ENCODE measurements at regions not wholly inside any gene's neighbourhood (a gene's known extent, or its start where the extent isn't known, plus 50 kb on each side); places are given as distances from the start of the nearest gene placed in this dataset.

DNA sequence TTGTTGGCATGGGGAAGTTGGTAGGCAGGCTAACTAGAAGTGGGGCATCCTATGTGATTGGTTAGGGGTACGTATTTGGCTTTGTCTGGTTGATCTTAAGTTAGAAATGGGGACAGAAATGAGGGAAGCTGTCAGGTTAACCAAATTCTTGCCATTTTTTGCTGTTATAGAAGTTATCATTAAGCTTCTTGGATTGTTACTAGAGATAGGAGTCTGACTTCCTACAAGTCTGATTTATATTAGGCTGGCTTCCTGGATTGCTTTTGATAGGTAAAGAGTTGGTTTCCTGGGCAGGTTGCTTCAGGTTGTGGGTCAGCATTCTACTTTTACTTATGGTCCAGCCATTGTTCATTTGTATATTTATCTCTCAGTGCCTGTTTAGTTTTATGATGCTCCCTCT lies 216.9 kb downstream of the TLE4 start:
- DNase-seq (ENCODE audit: extremely low read depth, low read depth) = no peak
- TF ChIP-seq, protein P1, sequence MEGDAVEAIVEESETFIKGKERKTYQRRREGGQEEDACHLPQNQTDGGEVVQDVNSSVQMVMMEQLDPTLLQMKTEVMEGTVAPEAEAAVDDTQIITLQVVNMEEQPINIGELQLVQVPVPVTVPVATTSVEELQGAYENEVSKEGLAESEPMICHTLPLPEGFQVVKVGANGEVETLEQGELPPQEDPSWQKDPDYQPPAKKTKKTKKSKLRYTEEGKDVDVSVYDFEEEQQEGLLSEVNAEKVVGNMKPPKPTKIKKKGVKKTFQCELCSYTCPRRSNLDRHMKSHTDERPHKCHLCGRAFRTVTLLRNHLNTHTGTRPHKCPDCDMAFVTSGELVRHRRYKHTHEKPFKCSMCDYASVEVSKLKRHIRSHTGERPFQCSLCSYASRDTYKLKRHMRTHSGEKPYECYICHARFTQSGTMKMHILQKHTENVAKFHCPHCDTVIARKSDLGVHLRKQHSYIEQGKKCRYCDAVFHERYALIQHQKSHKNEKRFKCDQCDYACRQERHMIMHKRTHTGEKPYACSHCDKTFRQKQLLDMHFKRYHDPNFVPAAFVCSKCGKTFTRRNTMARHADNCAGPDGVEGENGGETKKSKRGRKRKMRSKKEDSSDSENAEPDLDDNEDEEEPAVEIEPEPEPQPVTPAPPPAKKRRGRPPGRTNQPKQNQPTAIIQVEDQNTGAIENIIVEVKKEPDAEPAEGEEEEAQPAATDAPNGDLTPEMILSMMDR (IDR thresholded peaks at IDR 0.05; ENCODE audit: low read depth, low read length) = no peak

DNA sequence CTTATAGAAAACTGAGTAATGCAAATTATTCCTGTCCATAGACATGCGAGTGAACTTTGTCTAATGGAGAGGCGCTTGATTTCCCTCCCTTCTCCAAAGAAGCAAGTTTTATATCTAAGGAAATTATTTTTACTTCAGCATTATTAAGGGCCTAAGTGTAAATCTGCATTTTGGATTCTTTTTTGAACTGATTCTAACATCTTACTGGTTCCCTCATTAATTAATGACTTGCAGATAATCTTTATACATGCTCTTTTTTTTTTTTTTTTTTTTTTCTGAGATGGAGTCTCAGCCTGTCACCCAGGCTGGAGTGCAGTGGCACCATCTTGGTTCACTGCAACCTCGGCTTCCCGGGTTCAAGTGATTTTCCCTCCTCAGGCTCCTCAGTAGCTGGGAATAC lies 209.5 kb downstream of the TLE4 start:
- TF ChIP-seq, protein P1 (IDR thresholded peaks at IDR 0.05; ENCODE audit: low read depth, low read length) = no peak
- DNase-seq (ENCODE audit: extremely low read depth, low read depth) = no peak

DNA sequence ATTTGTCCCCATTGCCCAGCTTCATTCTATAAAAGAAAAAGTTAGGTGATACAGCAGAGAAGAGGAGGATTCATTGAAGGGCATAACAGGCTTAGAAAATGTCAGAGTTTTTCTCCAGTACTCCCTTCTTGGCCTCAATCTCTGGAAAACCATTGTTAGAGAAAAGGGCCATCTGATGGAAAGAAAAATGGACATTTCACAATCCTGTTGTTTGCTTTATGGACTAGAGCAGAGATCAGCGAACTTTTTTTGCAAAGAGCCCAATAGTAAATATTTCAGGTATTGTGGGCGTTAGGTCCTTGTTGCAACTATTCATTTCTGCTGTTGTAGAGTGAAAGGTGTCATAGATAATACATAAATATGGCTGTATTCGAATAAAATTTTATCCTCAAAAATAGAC lies 208.8 kb downstream of the TLE4 start:
- DNase-seq (ENCODE audit: extremely low read depth, low read depth) = no peak
- TF ChIP-seq, protein P1 (IDR thresholded peaks at IDR 0.05; ENCODE audit: low read depth, low read length) = no peak

DNA sequence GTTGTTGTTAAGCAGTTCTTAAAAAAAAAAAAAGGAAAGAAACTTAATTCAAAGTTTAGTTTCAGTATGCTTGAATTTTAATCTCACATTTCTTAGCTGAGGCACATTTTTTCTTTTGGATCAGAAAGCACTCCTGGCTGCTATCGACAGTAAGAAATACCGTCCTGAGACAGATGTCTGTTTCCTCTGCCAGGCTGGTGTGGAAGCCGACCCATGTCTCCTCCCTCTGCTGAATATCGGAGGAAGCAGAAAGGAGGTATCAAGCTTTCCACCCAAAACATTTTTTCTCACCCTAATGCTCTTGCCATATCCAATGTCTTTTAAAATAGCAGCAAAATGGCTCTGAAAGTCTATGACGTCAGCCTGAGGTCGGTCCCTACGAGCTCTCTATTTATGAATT lies 208.1 kb downstream of the TLE4 start:
- no peak for DNase-seq (ENCODE audit: extremely low read depth, low read depth)
- TF ChIP-seq, protein P1 (IDR thresholded peaks at IDR 0.05; ENCODE audit: low read depth, low read length) = no peak

DNA sequence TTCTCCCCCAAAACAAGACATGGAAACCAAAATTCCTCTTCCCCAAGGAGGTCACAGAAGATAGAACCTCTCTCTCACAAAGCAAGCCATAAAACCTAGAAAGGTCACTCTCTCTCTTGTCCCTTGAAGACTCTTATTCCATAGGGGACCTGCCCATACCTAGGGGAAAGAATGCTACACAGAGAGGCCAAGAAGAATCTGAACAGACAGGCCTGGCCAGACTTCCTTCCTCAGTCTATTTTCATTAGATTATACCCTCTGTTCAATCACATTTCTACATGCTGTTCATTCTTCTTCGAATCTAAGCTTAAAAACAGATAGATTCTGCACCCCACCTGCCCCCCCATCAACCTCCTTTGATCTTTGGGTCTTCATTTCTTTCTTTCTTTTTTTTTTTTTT lies 206.8 kb downstream of the TLE4 start:
- TF ChIP-seq, protein P1 (IDR thresholded peaks at IDR 0.05; ENCODE audit: low read depth, low read length) = no peak
- DNase-seq (ENCODE audit: extremely low read depth, low read depth) = no peak

DNA sequence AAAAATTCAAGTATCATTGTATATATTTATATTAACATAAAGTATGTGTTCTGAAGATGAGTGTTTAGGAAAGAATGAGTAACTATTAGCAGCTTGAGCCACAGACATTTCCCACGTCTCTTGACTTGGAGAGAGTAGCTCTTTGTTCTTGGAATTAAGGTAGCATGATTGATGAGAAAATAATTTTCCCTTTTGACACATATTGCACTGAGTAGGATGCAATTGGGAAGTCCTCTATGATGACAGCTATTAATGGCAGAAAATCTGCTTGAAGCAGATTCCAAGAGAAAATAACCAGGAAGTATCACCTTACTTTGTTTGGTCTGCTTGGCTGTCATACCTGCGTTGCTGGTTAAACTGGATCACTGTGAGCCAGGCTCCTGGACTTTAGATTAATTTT lies 204.8 kb downstream of the TLE4 start:
- TF ChIP-seq, protein P1 (IDR thresholded peaks at IDR 0.05; ENCODE audit: low read depth, low read length) = no peak
- no peak for DNase-seq (ENCODE audit: extremely low read depth, low read depth)

All from AG09319 (cell line).